ENCODE measurements at regions not wholly inside any gene's neighbourhood (a gene's known extent, or its start where the extent isn't known, plus 50 kb on each side); places are given as distances from the start of the nearest gene placed in this dataset.
"Not testable (repeated sequence)": the region's sequence is repeated elsewhere in the genome, so short reads cannot be mapped to it uniquely, and the experiment has no call there.

GRCh38 chr12:89278169-89278568 lies 74.1 kb downstream of the DUSP6 start:
- CTCF ChIA-PET, result interaction anchor here (0.9 kb wide), 1 partner anchor 8 kb away, joined by 3 read pairs; no protein-coding TSS in a partner anchor
- 100% methylated on average over 1 of the region's 4 CpGs for WGBS (ENCODE audit: insufficient coverage)

GRCh38 chr12:89276860-89277259 lies 75.4 kb downstream of the DUSP6 start:
- Histone ChIP-seq H3K27ac (ENCODE audit: insufficient read depth in 1 of 2, low read depth in 1 of 2, low read length in 2 of 2, poor library complexity in 1 of 2, severe bottlenecking in 2 of 2) (no peak overlapping the region), H3K27me3 (replicated peaks in 2 of 5; ENCODE audit: control insufficient read depth in 4 of 5, insufficient read depth in 5 of 5, low read length in 4 of 5) (no peaks in the 10 kb centered on the region), H3K9me3 (ENCODE audit: control extremely low read depth in 1 of 5, control insufficient read depth in 4 of 5, insufficient read depth in 2 of 5, low read depth in 1 of 5, low read length in 4 of 5) (no peaks in the 10 kb centered on the region), H3K4me3 (ENCODE audit: control insufficient read depth in 1 of 7, extremely low read depth in 1 of 7, insufficient read depth in 4 of 7, low read depth in 2 of 7, low read length in 6 of 7) (no peak overlapping the region), H3K4me1 (ENCODE audit: control extremely low read depth in 1 of 4, control insufficient read depth in 4 of 4, insufficient read depth in 4 of 4, low read length in 3 of 4) (peaks cover 20 to 22% (median 21%) of the 10 kb centered on the region in 4 experiments), H3K36me3 (ENCODE audit: control insufficient read depth in 4 of 4, insufficient read depth in 4 of 4, low read length in 3 of 4) (no peaks in the 10 kb centered on the region)
- DNase-seq, result no peak
- CTCF ChIA-PET, result interaction anchor here (1.6 kb wide), 1 partner anchor 8 kb away, joined by 6 read pairs; no protein-coding TSS in a partner anchor
- 100% methylated on average over 1 of the region's 2 CpGs for WGBS (ENCODE audit: insufficient coverage)
- POLR2A ChIA-PET, result interaction anchor here (0.7 kb wide), 1 partner anchor 27 kb away, joined by 3 read pairs; no protein-coding TSS in a partner anchor

More at GRCh38 chr12:89278169-89278568, 74.1 kb downstream of the DUSP6 start:
- H3K36me3 ChIP-seq (ENCODE audit: control insufficient read depth in 4 of 4, insufficient read depth in 4 of 4, low read length in 3 of 4), result no peaks in the 10 kb centered on the region
- H3K4me3 ChIP-seq (ENCODE audit: control insufficient read depth in 1 of 7, extremely low read depth in 1 of 7, insufficient read depth in 4 of 7, low read depth in 2 of 7, low read length in 6 of 7), result no peak overlapping the region
- H3K9me3 ChIP-seq (ENCODE audit: control extremely low read depth in 1 of 5, control insufficient read depth in 4 of 5, insufficient read depth in 2 of 5, low read depth in 1 of 5, low read length in 4 of 5), result no peaks in the 10 kb centered on the region
- H3K4me1 ChIP-seq (ENCODE audit: control extremely low read depth in 1 of 4, control insufficient read depth in 4 of 4, insufficient read depth in 4 of 4, low read length in 3 of 4), result peaks cover 21 to 30% (median 27%) of the 10 kb centered on the region in 4 experiments
- POLR2A ChIA-PET, result interaction anchor here (0.7 kb wide), 2 partner anchors 193 to 239 kb away, joined by 3 read pairs; no protein-coding TSS in a partner anchor
- no peak for DNase-seq
- no peaks in the 10 kb centered on the region for H3K27me3 ChIP-seq (replicated peaks in 2 of 5; ENCODE audit: control insufficient read depth in 4 of 5, insufficient read depth in 5 of 5, low read length in 4 of 5)
- no peak overlapping the region for H3K27ac ChIP-seq (ENCODE audit: insufficient read depth in 1 of 2, low read depth in 1 of 2, low read length in 2 of 2, poor library complexity in 1 of 2, severe bottlenecking in 2 of 2)

- Histone ChIP-seq H3K27ac (ENCODE audit: insufficient read depth in 1 of 2, low read depth in 1 of 2, low read length in 2 of 2, poor library complexity in 1 of 2, severe bottlenecking in 2 of 2) (no peak overlapping the region), H3K27me3 (replicated peaks in 2 of 5; ENCODE audit: control insufficient read depth in 4 of 5, insufficient read depth in 5 of 5, low read length in 4 of 5) (no peaks in the 10 kb centered on the region), H3K4me1 (ENCODE audit: control extremely low read depth in 1 of 4, control insufficient read depth in 4 of 4, insufficient read depth in 4 of 4, low read length in 3 of 4) (peaks cover 4 to 15% (median 11%) of the 10 kb centered on the region in 4 experiments), H3K9me3 (ENCODE audit: control extremely low read depth in 1 of 5, control insufficient read depth in 4 of 5, insufficient read depth in 2 of 5, low read depth in 1 of 5, low read length in 4 of 5) (no peaks in the 10 kb centered on the region), H3K36me3 (ENCODE audit: control insufficient read depth in 4 of 4, insufficient read depth in 4 of 4, low read length in 3 of 4) (no peaks in the 10 kb centered on the region), H3K4me3 (ENCODE audit: control insufficient read depth in 1 of 7, extremely low read depth in 1 of 7, insufficient read depth in 4 of 7, low read depth in 2 of 7, low read length in 6 of 7) (peak overlapping the region in 1 of 7 experiments; percentile 4)
- WGBS (ENCODE audit: insufficient coverage), result 57% methylated on average over 1 of the region's 2 CpGs
- DNase-seq, result peak in 2 of 3 donors; percentile 24 to 48
- CTCF ChIA-PET, result no interaction called here
- POLR2A ChIA-PET, result no interaction called here
Measured at GRCh38 chr12:89273525-89273924, 78.8 kb downstream of the DUSP6 start.

GRCh38 chr12:89270548-89270947 lies 81.8 kb downstream of the DUSP6 start:
- ChIA-PET POLR2A (no interaction called here), CTCF (interaction anchor here (1.0 kb wide), 2 partner anchors 8 to 251 kb away, joined by 3 read pairs; no protein-coding TSS in a partner anchor)
- no peak for DNase-seq
- WGBS (ENCODE audit: insufficient coverage), result no CpG with 5 or more reads among the region's 4 CpGs
- Histone ChIP-seq H3K9me3 (ENCODE audit: control extremely low read depth in 1 of 5, control insufficient read depth in 4 of 5, insufficient read depth in 2 of 5, low read depth in 1 of 5, low read length in 4 of 5) (no peaks in the 10 kb centered on the region), H3K4me3 (ENCODE audit: control insufficient read depth in 1 of 7, extremely low read depth in 1 of 7, insufficient read depth in 4 of 7, low read depth in 2 of 7, low read length in 6 of 7) (no peak overlapping the region), H3K27ac (ENCODE audit: insufficient read depth in 1 of 2, low read depth in 1 of 2, low read length in 2 of 2, poor library complexity in 1 of 2, severe bottlenecking in 2 of 2) (no peak overlapping the region), H3K4me1 (ENCODE audit: control extremely low read depth in 1 of 4, control insufficient read depth in 4 of 4, insufficient read depth in 4 of 4, low read length in 3 of 4) (peaks cover 3 to 37% (median 20%) of the 10 kb centered on the region in 4 experiments), H3K36me3 (ENCODE audit: control insufficient read depth in 4 of 4, insufficient read depth in 4 of 4, low read length in 3 of 4) (no peaks in the 10 kb centered on the region), H3K27me3 (replicated peaks in 2 of 5; ENCODE audit: control insufficient read depth in 4 of 5, insufficient read depth in 5 of 5, low read length in 4 of 5) (no peaks in the 10 kb centered on the region)

GRCh38 chr12:89269174-89269573 lies 83.1 kb downstream of the DUSP6 start:
- no peak overlapping the region for H3K4me3 ChIP-seq (ENCODE audit: control insufficient read depth in 1 of 7, extremely low read depth in 1 of 7, insufficient read depth in 4 of 7, low read depth in 2 of 7, low read length in 6 of 7)
- peak in 1 of 3 donors; percentile 37 for DNase-seq
- ChIA-PET POLR2A (no interaction called here), CTCF (interaction anchor here (0.7 to 1.4 kb wide), 6 partner anchors 11 to 249 kb away, joined by 3 to 4 read pairs (median 3); no protein-coding TSS in a partner anchor)
- peaks cover 3 to 40% (median 21%) of the 10 kb centered on the region in 4 experiments for H3K4me1 ChIP-seq (ENCODE audit: control extremely low read depth in 1 of 4, control insufficient read depth in 4 of 4, insufficient read depth in 4 of 4, low read length in 3 of 4)
- H3K9me3 ChIP-seq (ENCODE audit: control extremely low read depth in 1 of 5, control insufficient read depth in 4 of 5, insufficient read depth in 2 of 5, low read depth in 1 of 5, low read length in 4 of 5), result no peaks in the 10 kb centered on the region
- no peaks in the 10 kb centered on the region for H3K27me3 ChIP-seq (replicated peaks in 2 of 5; ENCODE audit: control insufficient read depth in 4 of 5, insufficient read depth in 5 of 5, low read length in 4 of 5)
- H3K27ac ChIP-seq (ENCODE audit: insufficient read depth in 1 of 2, low read depth in 1 of 2, low read length in 2 of 2, poor library complexity in 1 of 2, severe bottlenecking in 2 of 2), result no peak overlapping the region
- H3K36me3 ChIP-seq (ENCODE audit: control insufficient read depth in 4 of 4, insufficient read depth in 4 of 4, low read length in 3 of 4), result no peaks in the 10 kb centered on the region
- 83% methylated on average over 2 of the region's 3 CpGs for WGBS (ENCODE audit: insufficient coverage)

GRCh38 chr12:89267404-89267803 lies 84.9 kb downstream of the DUSP6 start:
- DNase-seq, result peak; percentile 29 to 66 (median 44)
- H3K9me3 ChIP-seq (ENCODE audit: control extremely low read depth in 1 of 5, control insufficient read depth in 4 of 5, insufficient read depth in 2 of 5, low read depth in 1 of 5, low read length in 4 of 5), result no peaks in the 10 kb centered on the region
- peaks cover 3 to 40% (median 19%) of the 10 kb centered on the region in 4 experiments for H3K4me1 ChIP-seq (ENCODE audit: control extremely low read depth in 1 of 4, control insufficient read depth in 4 of 4, insufficient read depth in 4 of 4, low read length in 3 of 4)
- peak overlapping the region in 1 of 7 experiments; percentile 39 for H3K4me3 ChIP-seq (ENCODE audit: control insufficient read depth in 1 of 7, extremely low read depth in 1 of 7, insufficient read depth in 4 of 7, low read depth in 2 of 7, low read length in 6 of 7)
- no peaks in the 10 kb centered on the region for H3K27me3 ChIP-seq (replicated peaks in 2 of 5; ENCODE audit: control insufficient read depth in 4 of 5, insufficient read depth in 5 of 5, low read length in 4 of 5)
- ChIA-PET CTCF (no interaction called here), POLR2A (no interaction called here)
- WGBS (ENCODE audit: insufficient coverage), result no CpG with 5 or more reads among the region's 3 CpGs
- H3K27ac ChIP-seq (ENCODE audit: insufficient read depth in 1 of 2, low read depth in 1 of 2, low read length in 2 of 2, poor library complexity in 1 of 2, severe bottlenecking in 2 of 2), result peak overlapping the region in 1 of 2 experiments; percentile 55
- H3K36me3 ChIP-seq (ENCODE audit: control insufficient read depth in 4 of 4, insufficient read depth in 4 of 4, low read length in 3 of 4), result no peaks in the 10 kb centered on the region

GRCh38 chr12:89266574-89267188 lies 85.6 kb downstream of the DUSP6 start:
- DNase-seq, result peak; percentile 48 to 86 (median 82)
- 11% methylated on average over 13 of the region's 16 CpGs for WGBS (ENCODE audit: insufficient coverage)
- Histone ChIP-seq H3K4me1 (ENCODE audit: control extremely low read depth in 1 of 4, control insufficient read depth in 4 of 4, insufficient read depth in 4 of 4, low read length in 3 of 4) (peaks cover 3 to 40% (median 19%) of the 10 kb centered on the region in 4 experiments), H3K27ac (ENCODE audit: insufficient read depth in 1 of 2, low read depth in 1 of 2, low read length in 2 of 2, poor library complexity in 1 of 2, severe bottlenecking in 2 of 2) (peak overlapping the region in 1 of 2 experiments; percentile 55), H3K4me3 (ENCODE audit: control insufficient read depth in 1 of 7, extremely low read depth in 1 of 7, insufficient read depth in 4 of 7, low read depth in 2 of 7, low read length in 6 of 7) (peak overlapping the region in 1 of 7 experiments; percentile 19)
- H3K36me3 ChIP-seq (ENCODE audit: control insufficient read depth in 4 of 4, insufficient read depth in 4 of 4, low read length in 3 of 4); H3K9me3 ChIP-seq (ENCODE audit: control extremely low read depth in 1 of 5, control insufficient read depth in 4 of 5, insufficient read depth in 2 of 5, low read depth in 1 of 5, low read length in 4 of 5); H3K27me3 ChIP-seq (replicated peaks in 2 of 5; ENCODE audit: control insufficient read depth in 4 of 5, insufficient read depth in 5 of 5, low read length in 4 of 5); POLR2A ChIA-PET: not testable (repeated sequence)
- CTCF ChIA-PET, result interaction anchor here (1.3 kb wide), 1 partner anchor 115 kb away, joined by 3 read pairs; no protein-coding TSS in a partner anchor
